ENCODE measurements at regions not wholly inside any gene's neighbourhood (a gene's known extent, or its start where the extent isn't known, plus 50 kb on each side); places are given as distances from the start of the nearest gene placed in this dataset.
"Not testable (repeated sequence)": the region's sequence is repeated elsewhere in the genome, so short reads cannot be mapped to it uniquely, and the experiment has no call there.

GRCh38 chr14:62497708-62498107 is 547.5 kb downstream of the KCNH5 start:
- peaks cover 5% of the 10 kb centered on the region for H3K9me3 ChIP-seq
- no peaks in the 10 kb centered on the region for H3K27me3 ChIP-seq
- no peak for TF ChIP-seq CTCF (IDR thresholded peaks at IDR 0.05)
- H3K4me1 ChIP-seq (ENCODE audit: control insufficient read depth in 1 of 2, insufficient read depth in 1 of 2, low read depth in 1 of 2, low read length in 1 of 2), result no peaks in the 10 kb centered on the region
- H3K27ac ChIP-seq, result no peak overlapping the region
- H3K4me3 ChIP-seq (ENCODE audit: low read depth in 1 of 2, low read length in 1 of 2), result no peak overlapping the region
- no peaks in the 10 kb centered on the region for H3K36me3 ChIP-seq

- Histone ChIP-seq H3K27me3 (no peaks in the 10 kb centered on the region), H3K36me3 (no peaks in the 10 kb centered on the region), H3K4me3 (ENCODE audit: low read depth in 1 of 2, low read length in 1 of 2) (no peak overlapping the region), H3K9me3 (peaks cover 5% of the 10 kb centered on the region), H3K4me1 (ENCODE audit: control insufficient read depth in 1 of 2, insufficient read depth in 1 of 2, low read depth in 1 of 2, low read length in 1 of 2) (no peaks in the 10 kb centered on the region), H3K27ac (no peak overlapping the region)
- TF ChIP-seq CTCF (IDR thresholded peaks at IDR 0.05), result no peak
Observed at GRCh38 chr14:62501021-62501750, 544.1 kb downstream of the KCNH5 start.

- H3K9me3 ChIP-seq, result no peaks in the 10 kb centered on the region
- H3K27me3 ChIP-seq, result no peaks in the 10 kb centered on the region
- H3K27ac ChIP-seq, result no peak overlapping the region
- no peaks in the 10 kb centered on the region for H3K4me1 ChIP-seq (ENCODE audit: control insufficient read depth in 1 of 2, insufficient read depth in 1 of 2, low read depth in 1 of 2, low read length in 1 of 2)
- no peaks in the 10 kb centered on the region for H3K36me3 ChIP-seq
- H3K4me3 ChIP-seq (ENCODE audit: low read depth in 1 of 2, low read length in 1 of 2), result no peak overlapping the region
- no peak for TF ChIP-seq CTCF (IDR thresholded peaks at IDR 0.05)
Observed at GRCh38 chr14:62505045-62505444, 540.2 kb downstream of the KCNH5 start.

- not testable (repeated sequence) for H3K27me3 ChIP-seq; H3K36me3 ChIP-seq; H3K27ac ChIP-seq; H3K9me3 ChIP-seq; H3K4me1 ChIP-seq (ENCODE audit: control insufficient read depth in 1 of 2, insufficient read depth in 1 of 2, low read depth in 1 of 2, low read length in 1 of 2); H3K4me3 ChIP-seq (ENCODE audit: low read depth in 1 of 2, low read length in 1 of 2)
Observed at GRCh38 chr14:62521309-62521708, 523.9 kb downstream of the KCNH5 start.

GRCh38 chr14:62528296-62528695 is 517.0 kb downstream of the KCNH5 start:
- no peaks in the 10 kb centered on the region for H3K9me3 ChIP-seq
- no peaks in the 10 kb centered on the region for H3K4me1 ChIP-seq (ENCODE audit: control insufficient read depth in 1 of 2, insufficient read depth in 1 of 2, low read depth in 1 of 2, low read length in 1 of 2)
- TF ChIP-seq CTCF (IDR thresholded peaks at IDR 0.05), result no peak
- H3K4me3 ChIP-seq (ENCODE audit: low read depth in 1 of 2, low read length in 1 of 2), result no peak overlapping the region
- H3K27me3 ChIP-seq, result no peaks in the 10 kb centered on the region
- H3K36me3 ChIP-seq, result no peaks in the 10 kb centered on the region
- H3K27ac ChIP-seq, result no peak overlapping the region

GRCh38 chr14:62532181-62532580 is 513.1 kb downstream of the KCNH5 start:
- Histone ChIP-seq H3K27me3 (no peaks in the 10 kb centered on the region), H3K4me1 (ENCODE audit: control insufficient read depth in 1 of 2, insufficient read depth in 1 of 2, low read depth in 1 of 2, low read length in 1 of 2) (no peaks in the 10 kb centered on the region), H3K27ac (no peak overlapping the region), H3K4me3 (ENCODE audit: low read depth in 1 of 2, low read length in 1 of 2) (no peak overlapping the region), H3K9me3 (no peaks in the 10 kb centered on the region), H3K36me3 (no peaks in the 10 kb centered on the region)
- TF ChIP-seq CTCF (IDR thresholded peaks at IDR 0.05), result no peak

All from neutrophil (primary cell).